ENCODE measurements at regions not wholly inside any gene's neighbourhood (a gene's known extent, or its start where the extent isn't known, plus 50 kb on each side); places are given as distances from the start of the nearest gene placed in this dataset.

DNA sequence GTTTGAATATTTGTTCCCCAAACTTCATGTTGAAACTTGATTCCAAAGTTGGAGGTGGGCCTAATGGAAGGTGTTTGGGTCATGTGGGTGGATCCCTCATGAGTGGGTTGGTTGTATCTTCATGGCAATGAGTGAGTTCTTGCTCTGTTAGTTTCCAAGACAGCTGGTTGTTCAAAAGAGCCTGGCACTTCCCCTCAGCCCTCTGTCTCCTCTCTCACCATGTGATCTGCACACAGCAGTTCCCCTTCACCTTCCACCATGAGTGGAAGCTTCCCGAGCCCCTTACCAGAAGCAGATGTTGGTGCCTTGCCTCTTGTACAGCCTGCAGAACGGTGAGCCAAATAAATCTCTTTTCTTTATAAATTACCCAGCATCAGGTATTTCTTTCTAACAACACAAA is 327.1 kb upstream of the SLCO3A1 start:
- TF ChIP-seq EZH2phosphoT487 (IDR thresholded peaks at IDR 0.05; ENCODE audit: borderline replicate concordance) (no peak), POLR2A (IDR thresholded peaks at IDR 0.05; ENCODE audit: borderline replicate concordance, extremely low read depth, insufficient read depth, insufficient read length) (no peak), POLR2AphosphoS5 (IDR thresholded peaks at IDR 0.05; ENCODE audit: low read depth, low read length) (no peak), FOSL1 (IDR thresholded peaks at IDR 0.05; ENCODE audit: low read depth) (no peak), EZH2 (IDR thresholded peaks at IDR 0.05) (no peak), JUND (IDR thresholded peaks at IDR 0.05) (no peak), ZNF274 (IDR thresholded peaks at IDR 0.05; ENCODE audit: low read depth, low read length) (no peak), EGR1 (IDR thresholded peaks at IDR 0.05; ENCODE audit: low read depth) (no peak)
- TF ChIP-seq, protein P1, sequence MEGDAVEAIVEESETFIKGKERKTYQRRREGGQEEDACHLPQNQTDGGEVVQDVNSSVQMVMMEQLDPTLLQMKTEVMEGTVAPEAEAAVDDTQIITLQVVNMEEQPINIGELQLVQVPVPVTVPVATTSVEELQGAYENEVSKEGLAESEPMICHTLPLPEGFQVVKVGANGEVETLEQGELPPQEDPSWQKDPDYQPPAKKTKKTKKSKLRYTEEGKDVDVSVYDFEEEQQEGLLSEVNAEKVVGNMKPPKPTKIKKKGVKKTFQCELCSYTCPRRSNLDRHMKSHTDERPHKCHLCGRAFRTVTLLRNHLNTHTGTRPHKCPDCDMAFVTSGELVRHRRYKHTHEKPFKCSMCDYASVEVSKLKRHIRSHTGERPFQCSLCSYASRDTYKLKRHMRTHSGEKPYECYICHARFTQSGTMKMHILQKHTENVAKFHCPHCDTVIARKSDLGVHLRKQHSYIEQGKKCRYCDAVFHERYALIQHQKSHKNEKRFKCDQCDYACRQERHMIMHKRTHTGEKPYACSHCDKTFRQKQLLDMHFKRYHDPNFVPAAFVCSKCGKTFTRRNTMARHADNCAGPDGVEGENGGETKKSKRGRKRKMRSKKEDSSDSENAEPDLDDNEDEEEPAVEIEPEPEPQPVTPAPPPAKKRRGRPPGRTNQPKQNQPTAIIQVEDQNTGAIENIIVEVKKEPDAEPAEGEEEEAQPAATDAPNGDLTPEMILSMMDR (IDR thresholded peaks at IDR 0.05 in 2 of 3, conservative IDR thresholded peaks at IDR 0.05 in 1 of 3; ENCODE audit: borderline replicate concordance in 1 of 3, insufficient read depth in 1 of 3, low read depth in 2 of 3, low read length in 2 of 3): no peak
- TF ChIP-seq, protein P2, sequence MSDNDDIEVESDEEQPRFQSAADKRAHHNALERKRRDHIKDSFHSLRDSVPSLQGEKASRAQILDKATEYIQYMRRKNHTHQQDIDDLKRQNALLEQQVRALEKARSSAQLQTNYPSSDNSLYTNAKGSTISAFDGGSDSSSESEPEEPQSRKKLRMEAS (IDR thresholded peaks at IDR 0.05): no peak

All from HCT116 (cell line).